GM18907 (cell line): ENCODE measurements at regions not wholly inside any gene's neighbourhood (a gene's known extent, or its start where the extent isn't known, plus 50 kb on each side); places are given as distances from the start of the nearest gene placed in this dataset.

Source experiments
- ATAC-seq: cut with Tn5 transposase; IDR thresholded peaks from one replicate; pipeline ENCODE4 v1.9.1; 2021; ENCODE audit warnings: mild to moderate bottlenecking, moderate library complexity; ENCODE audit not compliant: unreplicated experiment

GRCh38 chr1:14476170-14476955 lies 122.1 kb upstream of the KAZN start:
- no peak for ATAC-seq

- no peak for ATAC-seq
Measured at GRCh38 chr1:14478120-14478519, 120.4 kb upstream of the KAZN start.

GRCh38 chr1:14479865-14480264 lies 118.6 kb upstream of the KAZN start:
- no peak for ATAC-seq

GRCh38 chr1:14482784-14483450 lies 115.6 kb upstream of the KAZN start:
- no peak for ATAC-seq

- ATAC-seq, result no peak
Measured at GRCh38 chr1:14485285-14485684, 113.2 kb upstream of the KAZN start.

- no peak for ATAC-seq
Measured at GRCh38 chr1:14486401-14487201, 111.9 kb upstream of the KAZN start.

- ATAC-seq, result no peak
Measured at GRCh38 chr1:14487671-14488070, 110.8 kb upstream of the KAZN start.

GRCh38 chr1:14494911-14495310 lies 103.6 kb upstream of the KAZN start:
- ATAC-seq, result no peak

- ATAC-seq, result no peak
Measured at GRCh38 chr1:14495381-14495780, 103.1 kb upstream of the KAZN start.

- no peak for ATAC-seq
Measured at GRCh38 chr1:14495996-14496395, 102.5 kb upstream of the KAZN start.

GRCh38 chr1:14498839-14499238 lies 99.6 kb upstream of the KAZN start:
- ATAC-seq, result no peak

- ATAC-seq, result no peak
Measured at GRCh38 chr1:14499312-14500040, 99.0 kb upstream of the KAZN start.

GRCh38 chr1:14500041-14500440 lies 98.4 kb upstream of the KAZN start:
- no peak for ATAC-seq

- no peak for ATAC-seq
Measured at GRCh38 chr1:14500912-14501311, 97.6 kb upstream of the KAZN start.

GRCh38 chr1:14504517-14504916 lies 94.0 kb upstream of the KAZN start:
- no peak for ATAC-seq

GRCh38 chr1:14506471-14507255 lies 91.8 kb upstream of the KAZN start:
- ATAC-seq, result no peak

- no peak for ATAC-seq
Measured at GRCh38 chr1:14507262-14507661, 91.2 kb upstream of the KAZN start.

GRCh38 chr1:14508613-14509012 lies 89.9 kb upstream of the KAZN start:
- no peak for ATAC-seq

- ATAC-seq, result no peak
Measured at GRCh38 chr1:14511166-14511680, 87.3 kb upstream of the KAZN start.
